ENCODE measurements at regions not wholly inside any gene's neighbourhood (a gene's known extent, or its start where the extent isn't known, plus 50 kb on each side); places are given as distances from the start of the nearest gene placed in this dataset.

DNA sequence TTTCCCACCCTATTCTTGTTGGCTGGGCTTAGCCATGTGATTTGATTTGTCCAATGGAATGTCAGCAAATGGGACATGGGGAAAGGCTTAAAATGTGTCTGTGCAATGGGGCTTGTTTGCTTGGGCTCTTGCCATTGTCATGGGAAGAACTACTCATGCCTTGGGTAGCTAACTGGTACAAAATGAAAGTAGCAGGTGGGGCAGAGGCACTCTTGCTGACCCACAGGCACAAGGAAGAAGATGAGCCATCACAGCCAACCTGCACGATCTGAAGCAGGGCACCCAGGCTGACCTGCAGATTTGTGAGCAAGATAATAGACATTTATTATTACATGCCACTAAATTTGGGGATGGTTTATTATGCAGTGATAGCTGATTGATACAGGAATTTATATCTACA, 305.9 kb upstream of the CAMK1G start:
- TF ChIP-seq, protein P1, sequence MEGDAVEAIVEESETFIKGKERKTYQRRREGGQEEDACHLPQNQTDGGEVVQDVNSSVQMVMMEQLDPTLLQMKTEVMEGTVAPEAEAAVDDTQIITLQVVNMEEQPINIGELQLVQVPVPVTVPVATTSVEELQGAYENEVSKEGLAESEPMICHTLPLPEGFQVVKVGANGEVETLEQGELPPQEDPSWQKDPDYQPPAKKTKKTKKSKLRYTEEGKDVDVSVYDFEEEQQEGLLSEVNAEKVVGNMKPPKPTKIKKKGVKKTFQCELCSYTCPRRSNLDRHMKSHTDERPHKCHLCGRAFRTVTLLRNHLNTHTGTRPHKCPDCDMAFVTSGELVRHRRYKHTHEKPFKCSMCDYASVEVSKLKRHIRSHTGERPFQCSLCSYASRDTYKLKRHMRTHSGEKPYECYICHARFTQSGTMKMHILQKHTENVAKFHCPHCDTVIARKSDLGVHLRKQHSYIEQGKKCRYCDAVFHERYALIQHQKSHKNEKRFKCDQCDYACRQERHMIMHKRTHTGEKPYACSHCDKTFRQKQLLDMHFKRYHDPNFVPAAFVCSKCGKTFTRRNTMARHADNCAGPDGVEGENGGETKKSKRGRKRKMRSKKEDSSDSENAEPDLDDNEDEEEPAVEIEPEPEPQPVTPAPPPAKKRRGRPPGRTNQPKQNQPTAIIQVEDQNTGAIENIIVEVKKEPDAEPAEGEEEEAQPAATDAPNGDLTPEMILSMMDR (IDR thresholded peaks at IDR 0.05; ENCODE audit: insufficient read depth, low read length, poor library complexity, severe bottlenecking): no peak
- no peak for TF ChIP-seq EZH2phosphoT487 (conservative IDR thresholded peaks at IDR 0.05; ENCODE audit: low read length)

Data from SU-DHL-6 (cell line).